ENCODE measurements at regions not wholly inside any gene's neighbourhood (a gene's known extent, or its start where the extent isn't known, plus 50 kb on each side); places are given as distances from the start of the nearest gene placed in this dataset.

GRCh38 chr1:88284066-88284465 lies 400.0 kb upstream of the PKN2 start:
- no peak for TF ChIP-seq POLR2A (IDR thresholded peaks at IDR 0.05; ENCODE audit: low read length)
- TF ChIP-seq GATA1 (IDR thresholded peaks at IDR 0.05; ENCODE audit: low read depth, low read length), result no peak

All from erythroblast (primary cell).